GM10847 (cell line): ENCODE measurements at regions not wholly inside any gene's neighbourhood (a gene's known extent, or its start where the extent isn't known, plus 50 kb on each side); places are given as distances from the start of the nearest gene placed in this dataset.

Experiments used
- POLR2A ChIP-seq: IDR thresholded peaks from 2 replicates; pipeline ENCODE4 v1.6.1; 2011; ENCODE audit not compliant: insufficient read length; ENCODE audit errors: extremely low read depth

- TF ChIP-seq POLR2A: no peak
These were observed 52.1 kb upstream of the DUSP22 start for GRCh38 chr6:240151-240550.

GRCh38 chr6:241336-241865 is 50.9 kb upstream of the DUSP22 start:
- no peak for TF ChIP-seq POLR2A
